GM12891 (cell line): ENCODE measurements at regions not wholly inside any gene's neighbourhood (a gene's known extent, or its start where the extent isn't known, plus 50 kb on each side); places are given as distances from the start of the nearest gene placed in this dataset.

Experiments
- POLR2A ChIP-seq: IDR thresholded peaks from 2 replicates; pipeline ENCODE4 v1.6.1; 2011; ENCODE audit warnings: low read depth, low read length, control low read depth
- POLR2AphosphoS5 ChIP-seq: IDR thresholded peaks from 2 replicates; pipeline ENCODE4 v1.6.1; 2011; ENCODE audit warnings: low read depth, low read length, control low read depth
- SPI1 ChIP-seq: IDR thresholded peaks from 2 replicates; pipeline ENCODE4 v1.6.1; 2011; ENCODE audit warnings: low read depth, low read length, control low read depth
- TAF1 ChIP-seq: IDR thresholded peaks from 2 replicates; pipeline ENCODE4 v1.6.1; 2011; ENCODE audit warnings: low read depth, low read length, control low read depth

- TF ChIP-seq TAF1, result no peak
- TF ChIP-seq POLR2A, result no peak
- no peak for TF ChIP-seq POLR2AphosphoS5
- no peak for TF ChIP-seq SPI1
These were observed 115.1 kb upstream of the DMRTA1 start for GRCh38 chr9:22331533-22331932.
